ENCODE measurements at regions not wholly inside any gene's neighbourhood (a gene's known extent, or its start where the extent isn't known, plus 50 kb on each side); places are given as distances from the start of the nearest gene placed in this dataset.
A peak's percentile ranks its signal among the peaks of the same experiment; 100 is the strongest.

DNA sequence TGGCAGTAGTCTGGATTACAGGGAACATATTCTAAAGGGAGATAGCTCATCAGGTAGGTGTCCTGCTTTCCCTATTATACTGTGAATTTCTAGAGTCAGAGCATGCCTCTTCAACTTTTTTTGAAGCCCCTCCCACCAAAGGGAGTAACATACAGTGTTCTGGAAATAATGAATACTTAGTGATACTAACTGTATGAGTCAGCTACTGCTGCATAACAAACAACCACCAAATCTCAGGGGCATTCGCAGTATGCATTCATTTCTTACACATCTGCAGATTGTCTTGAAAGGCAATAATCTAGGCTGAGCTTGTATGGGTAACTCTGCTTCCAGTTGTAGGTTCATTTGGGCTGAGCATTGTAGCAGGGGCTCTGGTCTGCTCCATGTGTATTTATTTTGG lies 409.7 kb upstream of the SPRED2 start:
- H2BK15ac ChIP-seq (replicated peaks; ENCODE audit: low read depth), result no peak overlapping the region
- H3K23ac ChIP-seq (ENCODE audit: low read length), result no peak overlapping the region
- H4K5ac ChIP-seq (ENCODE audit: low read length), result no peak overlapping the region
- H3K56ac ChIP-seq (ENCODE audit: low read length), result no peak overlapping the region
- no peaks in the 10 kb centered on the region for H3K79me1 ChIP-seq (ENCODE audit: low read length)
- no peak overlapping the region for H2AK5ac ChIP-seq (ENCODE audit: low read length)
- H2BK5ac ChIP-seq (ENCODE audit: low read length), result no peak overlapping the region
- no CpG with 5 or more reads among the region's 1 CpG for WGBS (ENCODE audit: extremely low coverage, insufficient coverage, low lambda C conversion rate)
- no peak overlapping the region for H3K18ac ChIP-seq (ENCODE audit: low read length)
- H3K79me2 ChIP-seq (ENCODE audit: control insufficient read depth, insufficient read depth, low read length), result no peaks in the 10 kb centered on the region
- H3K4me2 ChIP-seq (ENCODE audit: low read length), result no peak overlapping the region
- H4K8ac ChIP-seq (ENCODE audit: low read depth, low read length), result no peak overlapping the region
- no peak overlapping the region for H3K9ac ChIP-seq (ENCODE audit: low read length)
- no peaks in the 10 kb centered on the region for H3K36me3 ChIP-seq (ENCODE audit: control insufficient read depth, insufficient read depth, low read length)
- no peak overlapping the region for H3K27ac ChIP-seq (ENCODE audit: low read depth, low read length)
- no peaks in the 10 kb centered on the region for H3K4me1 ChIP-seq (ENCODE audit: control insufficient read depth, low read depth, low read length)
- H3K4me3 ChIP-seq (ENCODE audit: low read length), result no peak overlapping the region
- H3K27me3 ChIP-seq (ENCODE audit: insufficient read depth, low read length, poor library complexity), result no peaks in the 10 kb centered on the region
- no peak overlapping the region for H3K4ac ChIP-seq (ENCODE audit: low read depth, low read length)
- H2BK120ac ChIP-seq (ENCODE audit: low read depth, low read length), result no peak overlapping the region
- no peak for DNase-seq

DNA sequence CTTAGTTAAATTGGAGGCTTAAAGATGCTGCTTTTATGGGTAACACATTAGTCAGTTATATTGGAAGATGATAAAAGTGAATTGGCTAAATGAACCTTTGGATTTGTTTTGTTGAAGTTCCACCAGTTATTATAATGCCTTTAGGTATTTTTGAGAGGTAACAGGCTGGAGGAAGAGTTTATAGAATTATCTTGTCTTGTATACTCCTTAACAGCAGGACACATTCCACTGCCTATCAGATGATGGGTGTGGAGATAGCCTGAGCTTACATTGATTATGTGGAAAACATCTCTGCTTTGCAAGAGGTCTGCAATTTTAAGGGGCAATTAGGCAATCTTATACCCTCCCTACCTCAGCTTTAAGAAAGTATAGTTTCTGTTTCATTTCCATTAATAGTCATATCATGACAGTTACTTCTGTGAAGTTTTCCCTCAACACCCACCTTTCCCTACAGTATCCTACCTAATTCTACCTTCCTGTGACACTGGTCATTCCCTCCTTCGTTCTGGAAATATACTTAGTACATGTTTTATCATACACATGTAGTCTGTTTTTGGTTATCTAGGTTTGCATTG lies 403.7 kb upstream of the SPRED2 start:
- Histone ChIP-seq H3K4me2 (ENCODE audit: low read length) (no peak overlapping the region), H3K27ac (ENCODE audit: low read depth, low read length) (no peak overlapping the region), H2BK120ac (ENCODE audit: low read depth, low read length) (no peak overlapping the region), H3K79me2 (ENCODE audit: control insufficient read depth, insufficient read depth, low read length) (no peaks in the 10 kb centered on the region), H3K79me1 (ENCODE audit: low read length) (no peaks in the 10 kb centered on the region), H3K4me1 (ENCODE audit: control insufficient read depth, low read depth, low read length) (peaks cover 2% of the 10 kb centered on the region), H4K8ac (ENCODE audit: low read depth, low read length) (no peak overlapping the region), H3K4ac (ENCODE audit: low read depth, low read length) (no peak overlapping the region), H2BK5ac (ENCODE audit: low read length) (no peak overlapping the region), H3K18ac (ENCODE audit: low read length) (no peak overlapping the region), H3K36me3 (ENCODE audit: control insufficient read depth, insufficient read depth, low read length) (no peaks in the 10 kb centered on the region), H3K9ac (ENCODE audit: low read length) (no peak overlapping the region), H3K4me3 (ENCODE audit: low read length) (no peak overlapping the region), H2BK15ac (replicated peaks; ENCODE audit: low read depth) (no peak overlapping the region), H3K27me3 (ENCODE audit: insufficient read depth, low read length, poor library complexity) (no peaks in the 10 kb centered on the region), H3K23ac (ENCODE audit: low read length) (no peak overlapping the region), H2AK5ac (ENCODE audit: low read length) (no peak overlapping the region), H3K56ac (ENCODE audit: low read length) (no peak overlapping the region), H4K5ac (ENCODE audit: low read length) (no peak overlapping the region)
- peak; percentile 60 for DNase-seq
- no CpG with 5 or more reads among the region's 1 CpG for WGBS (ENCODE audit: extremely low coverage, insufficient coverage, low lambda C conversion rate)

DNA sequence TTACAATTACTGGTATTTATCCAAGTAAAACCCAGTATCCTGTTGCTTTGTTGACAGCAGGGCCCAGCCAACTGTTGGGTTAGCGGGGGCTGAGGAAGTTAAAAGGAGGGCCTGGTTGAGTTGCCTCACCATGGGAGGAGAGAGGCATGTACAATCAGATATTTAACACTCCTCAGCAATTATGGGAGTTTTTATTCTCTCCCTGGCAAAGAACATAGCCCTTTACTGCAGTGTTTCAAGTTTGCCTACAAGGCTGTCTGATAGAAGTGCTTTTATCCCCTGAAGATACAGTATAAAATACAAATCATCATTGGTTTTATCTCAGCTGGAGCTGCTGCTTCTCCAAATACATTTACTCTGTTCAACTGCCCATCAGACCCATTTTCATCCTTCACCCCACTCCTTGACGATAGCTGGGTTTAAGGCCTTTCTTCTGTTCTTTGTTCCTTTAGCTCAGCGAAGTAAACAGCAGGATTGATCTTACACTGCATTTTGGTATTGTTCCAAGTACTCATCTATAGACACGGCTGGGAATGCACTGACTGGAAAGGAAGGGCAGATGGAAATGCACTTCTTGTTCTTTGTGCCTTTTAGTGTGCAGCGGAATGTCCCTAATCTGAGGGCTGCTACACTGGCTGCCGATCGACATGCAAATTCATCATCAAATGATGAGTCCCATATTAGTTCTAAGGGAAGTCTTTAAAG lies 402.5 kb upstream of the SPRED2 start:
- H3K4me2 ChIP-seq (ENCODE audit: low read length), result no peak overlapping the region
- H2BK5ac ChIP-seq (ENCODE audit: low read length), result no peak overlapping the region
- no peak overlapping the region for H3K23ac ChIP-seq (ENCODE audit: low read length)
- no peaks in the 10 kb centered on the region for H3K79me1 ChIP-seq (ENCODE audit: low read length)
- H3K79me2 ChIP-seq (ENCODE audit: control insufficient read depth, insufficient read depth, low read length), result no peaks in the 10 kb centered on the region
- no peak overlapping the region for H2AK5ac ChIP-seq (ENCODE audit: low read length)
- H3K9ac ChIP-seq (ENCODE audit: low read length), result no peak overlapping the region
- DNase-seq, result no peak
- H2BK15ac ChIP-seq (replicated peaks; ENCODE audit: low read depth), result no peak overlapping the region
- H3K27ac ChIP-seq (ENCODE audit: low read depth, low read length), result no peak overlapping the region
- no peak overlapping the region for H4K5ac ChIP-seq (ENCODE audit: low read length)
- no peak overlapping the region for H3K56ac ChIP-seq (ENCODE audit: low read length)
- no peak overlapping the region for H3K4ac ChIP-seq (ENCODE audit: low read depth, low read length)
- no peak overlapping the region for H3K18ac ChIP-seq (ENCODE audit: low read length)
- H4K8ac ChIP-seq (ENCODE audit: low read depth, low read length), result no peak overlapping the region
- no peaks in the 10 kb centered on the region for H3K27me3 ChIP-seq (ENCODE audit: insufficient read depth, low read length, poor library complexity)
- H3K4me1 ChIP-seq (ENCODE audit: control insufficient read depth, low read depth, low read length), result peaks cover 2% of the 10 kb centered on the region
- no CpG with 5 or more reads among the region's 7 CpGs for WGBS (ENCODE audit: extremely low coverage, insufficient coverage, low lambda C conversion rate)
- no peaks in the 10 kb centered on the region for H3K36me3 ChIP-seq (ENCODE audit: control insufficient read depth, insufficient read depth, low read length)
- H3K4me3 ChIP-seq (ENCODE audit: low read length), result no peak overlapping the region
- no peak overlapping the region for H2BK120ac ChIP-seq (ENCODE audit: low read depth, low read length)

DNA sequence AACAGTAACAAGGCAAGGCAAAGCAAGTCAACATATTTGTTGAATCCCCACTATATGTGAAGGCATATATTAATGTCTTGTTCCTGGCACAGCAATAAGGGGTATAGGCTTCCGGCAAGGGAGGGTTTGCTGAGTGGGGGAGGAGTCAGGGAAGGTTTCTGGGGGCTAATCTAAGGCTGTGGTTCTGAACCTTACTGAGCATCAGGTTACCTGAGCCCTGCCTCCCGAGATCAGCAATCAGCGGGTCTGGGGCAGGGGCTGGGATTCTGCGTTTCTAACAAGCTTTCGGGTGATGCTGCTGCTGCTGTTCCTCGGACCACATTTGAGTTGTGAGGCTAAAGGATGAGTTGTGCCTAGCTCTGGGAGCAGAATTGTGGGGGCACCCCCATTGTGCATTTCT lies 401.7 kb upstream of the SPRED2 start:
- Histone ChIP-seq H3K4me3 (ENCODE audit: low read length) (no peak overlapping the region), H3K27ac (ENCODE audit: low read depth, low read length) (no peak overlapping the region), H2BK120ac (ENCODE audit: low read depth, low read length) (no peak overlapping the region), H3K79me1 (ENCODE audit: low read length) (no peaks in the 10 kb centered on the region), H2AK5ac (ENCODE audit: low read length) (no peak overlapping the region), H3K4me2 (ENCODE audit: low read length) (no peak overlapping the region), H3K36me3 (ENCODE audit: control insufficient read depth, insufficient read depth, low read length) (no peaks in the 10 kb centered on the region), H3K18ac (ENCODE audit: low read length) (no peak overlapping the region), H3K27me3 (ENCODE audit: insufficient read depth, low read length, poor library complexity) (no peaks in the 10 kb centered on the region), H4K5ac (ENCODE audit: low read length) (no peak overlapping the region), H3K23ac (ENCODE audit: low read length) (no peak overlapping the region), H2BK5ac (ENCODE audit: low read length) (no peak overlapping the region), H3K4me1 (ENCODE audit: control insufficient read depth, low read depth, low read length) (peaks cover 2% of the 10 kb centered on the region), H4K8ac (ENCODE audit: low read depth, low read length) (no peak overlapping the region), H2BK15ac (replicated peaks; ENCODE audit: low read depth) (no peak overlapping the region), H3K9ac (ENCODE audit: low read length) (no peak overlapping the region), H3K4ac (ENCODE audit: low read depth, low read length) (no peak overlapping the region), H3K79me2 (ENCODE audit: control insufficient read depth, insufficient read depth, low read length) (no peaks in the 10 kb centered on the region), H3K56ac (ENCODE audit: low read length) (no peak overlapping the region)
- WGBS (ENCODE audit: extremely low coverage, insufficient coverage, low lambda C conversion rate), result no CpG with 5 or more reads among the region's 6 CpGs
- no peak for DNase-seq

DNA sequence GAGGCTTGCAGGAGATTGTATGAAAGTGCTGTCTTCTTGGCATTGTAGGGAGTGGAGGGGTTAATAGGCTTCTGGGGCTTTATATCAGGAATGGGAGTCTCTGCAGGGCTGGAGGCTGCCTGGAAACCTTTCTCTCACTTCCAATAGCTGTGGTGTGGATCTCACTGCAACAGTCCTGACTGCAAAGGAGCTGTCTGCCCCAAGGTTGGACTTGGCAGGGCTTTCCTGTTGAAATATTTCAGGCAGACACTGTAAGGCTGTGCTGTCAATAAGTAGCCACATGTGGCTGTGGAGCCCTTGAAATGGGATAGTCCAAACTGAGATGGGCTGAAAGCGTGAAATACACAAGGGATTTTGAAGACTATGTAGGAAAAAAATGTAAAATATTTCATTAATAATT lies 399.1 kb upstream of the SPRED2 start:
- Histone ChIP-seq H2BK120ac (ENCODE audit: low read depth, low read length) (no peak overlapping the region), H3K9ac (ENCODE audit: low read length) (no peak overlapping the region), H3K79me1 (ENCODE audit: low read length) (no peaks in the 10 kb centered on the region), H3K4me1 (ENCODE audit: control insufficient read depth, low read depth, low read length) (peaks cover 2% of the 10 kb centered on the region), H3K56ac (ENCODE audit: low read length) (no peak overlapping the region), H3K27ac (ENCODE audit: low read depth, low read length) (no peak overlapping the region), H3K27me3 (ENCODE audit: insufficient read depth, low read length, poor library complexity) (no peaks in the 10 kb centered on the region), H2BK5ac (ENCODE audit: low read length) (no peak overlapping the region), H4K8ac (ENCODE audit: low read depth, low read length) (no peak overlapping the region), H4K5ac (ENCODE audit: low read length) (no peak overlapping the region), H3K79me2 (ENCODE audit: control insufficient read depth, insufficient read depth, low read length) (no peaks in the 10 kb centered on the region), H3K18ac (ENCODE audit: low read length) (no peak overlapping the region), H3K4me3 (ENCODE audit: low read length) (no peak overlapping the region), H3K4ac (ENCODE audit: low read depth, low read length) (no peak overlapping the region), H3K23ac (ENCODE audit: low read length) (no peak overlapping the region), H3K36me3 (ENCODE audit: control insufficient read depth, insufficient read depth, low read length) (no peaks in the 10 kb centered on the region), H2AK5ac (ENCODE audit: low read length) (no peak overlapping the region), H2BK15ac (replicated peaks; ENCODE audit: low read depth) (no peak overlapping the region), H3K4me2 (ENCODE audit: low read length) (no peak overlapping the region)
- DNase-seq, result no peak
- no CpG with 5 or more reads among the region's 1 CpG for WGBS (ENCODE audit: extremely low coverage, insufficient coverage, low lambda C conversion rate)

DNA sequence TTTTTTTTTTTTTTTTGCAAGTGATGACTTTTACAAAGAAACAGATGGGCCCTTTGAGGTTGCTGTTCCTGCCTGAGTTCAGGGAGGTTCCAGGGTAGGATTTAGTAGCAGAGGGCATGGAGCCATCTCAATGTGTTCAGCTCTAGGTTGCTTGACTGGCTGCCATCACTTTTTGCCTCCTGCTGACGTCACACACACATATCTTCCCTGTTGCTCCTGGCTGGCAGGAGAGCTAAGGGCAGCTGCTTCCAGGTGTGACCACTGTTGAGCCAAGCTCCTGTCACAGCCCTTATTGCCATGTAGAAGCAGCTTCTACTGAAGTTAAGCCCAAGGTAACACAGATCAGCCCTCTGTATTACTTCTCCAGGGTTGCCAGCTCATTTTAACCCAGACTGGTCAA lies 394.2 kb upstream of the SPRED2 start:
- Histone ChIP-seq H4K8ac (ENCODE audit: low read depth, low read length) (no peak overlapping the region), H3K27ac (ENCODE audit: low read depth, low read length) (no peak overlapping the region), H2BK15ac (replicated peaks; ENCODE audit: low read depth) (no peak overlapping the region), H3K27me3 (ENCODE audit: insufficient read depth, low read length, poor library complexity) (no peaks in the 10 kb centered on the region), H3K56ac (ENCODE audit: low read length) (no peak overlapping the region), H3K79me1 (ENCODE audit: low read length) (no peaks in the 10 kb centered on the region), H4K5ac (ENCODE audit: low read length) (no peak overlapping the region), H3K36me3 (ENCODE audit: control insufficient read depth, insufficient read depth, low read length) (no peaks in the 10 kb centered on the region), H2BK120ac (ENCODE audit: low read depth, low read length) (no peak overlapping the region), H2BK5ac (ENCODE audit: low read length) (no peak overlapping the region), H3K9ac (ENCODE audit: low read length) (no peak overlapping the region), H2AK5ac (ENCODE audit: low read length) (no peak overlapping the region), H3K4me2 (ENCODE audit: low read length) (no peak overlapping the region), H3K23ac (ENCODE audit: low read length) (no peak overlapping the region), H3K79me2 (ENCODE audit: control insufficient read depth, insufficient read depth, low read length) (no peaks in the 10 kb centered on the region), H3K4ac (ENCODE audit: low read depth, low read length) (no peak overlapping the region), H3K18ac (ENCODE audit: low read length) (no peak overlapping the region), H3K4me3 (ENCODE audit: low read length) (no peak overlapping the region), H3K4me1 (ENCODE audit: control insufficient read depth, low read depth, low read length) (no peaks in the 10 kb centered on the region)
- whole genome bisulfite sequencing (ENCODE audit: extremely low coverage, insufficient coverage, low lambda C conversion rate), result no CpG with 5 or more reads among the region's 1 CpG
- no peak for DNase-seq

Data from mesendoderm (in vitro differentiated cells).